A204.1 (cell line): ENCODE measurements at regions not wholly inside any gene's neighbourhood (a gene's known extent, or its start where the extent isn't known, plus 50 kb on each side); places are given as distances from the start of the nearest gene placed in this dataset.

ENCODE experiments used
- FAIRE-seq: peaks from 2 replicates; lab custom pipeline; 2012; peaks lifted over from hg19 to GRCh38; lab: Jason Lieb, UNC

DNA sequence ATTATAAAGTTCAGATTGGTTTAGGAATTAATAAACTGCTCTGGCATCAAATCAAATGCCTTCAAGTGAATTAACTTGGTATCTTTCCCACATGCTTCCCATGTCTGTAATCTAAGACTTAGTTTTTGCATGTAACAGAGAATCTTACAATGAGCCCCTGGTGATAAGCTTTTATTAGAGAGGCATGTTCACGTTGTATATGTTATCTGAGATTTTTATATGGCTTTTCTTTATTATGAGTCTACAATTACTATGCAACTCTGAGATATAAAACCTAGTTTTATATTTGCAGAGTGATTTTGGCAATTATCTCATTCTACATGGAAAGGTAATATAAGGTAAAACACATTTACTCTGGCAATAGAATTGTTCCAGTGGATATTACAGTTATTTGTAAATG, 1578.4 kb upstream of the IGFBP7 start:
- FAIRE-seq, result no peak

DNA sequence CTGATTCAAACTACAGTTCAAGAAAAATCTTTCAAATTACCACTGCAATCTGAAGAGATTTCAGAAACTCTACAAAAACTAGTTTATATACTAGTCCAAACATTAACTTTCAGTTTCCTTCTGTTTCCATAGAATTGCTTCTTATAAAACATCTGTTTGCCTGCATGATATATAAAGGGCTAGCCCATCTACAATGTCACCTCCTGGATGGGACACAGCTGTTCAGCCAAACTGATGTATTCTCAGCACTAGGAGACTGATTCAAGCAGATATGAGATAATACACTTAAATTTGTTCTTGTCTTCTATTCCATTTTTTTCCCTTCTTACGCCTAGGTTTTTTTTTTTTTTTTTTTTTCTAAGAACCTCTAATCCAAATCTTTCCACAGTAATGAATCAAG, 1569.7 kb upstream of the IGFBP7 start:
- no peak for FAIRE-seq

DNA sequence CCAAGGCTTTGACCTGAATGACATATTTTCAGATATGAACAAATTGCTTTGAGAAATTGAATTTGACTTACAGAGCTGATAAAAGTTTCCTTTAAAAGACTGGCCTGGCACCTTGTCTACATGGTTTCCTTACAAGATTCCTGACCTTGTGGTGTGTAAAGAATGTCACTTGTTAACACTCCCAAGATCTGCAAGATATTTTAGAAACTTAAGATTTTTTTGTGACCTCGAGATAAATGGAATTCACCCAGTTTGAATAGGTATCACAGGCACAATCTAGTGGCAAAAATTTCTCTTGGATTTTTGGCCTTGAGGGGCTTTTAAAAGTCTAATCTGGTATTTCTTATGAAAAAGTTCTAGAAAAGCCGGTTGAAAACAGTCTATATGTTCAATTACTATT, 1568.9 kb upstream of the IGFBP7 start:
- no peak for FAIRE-seq

DNA sequence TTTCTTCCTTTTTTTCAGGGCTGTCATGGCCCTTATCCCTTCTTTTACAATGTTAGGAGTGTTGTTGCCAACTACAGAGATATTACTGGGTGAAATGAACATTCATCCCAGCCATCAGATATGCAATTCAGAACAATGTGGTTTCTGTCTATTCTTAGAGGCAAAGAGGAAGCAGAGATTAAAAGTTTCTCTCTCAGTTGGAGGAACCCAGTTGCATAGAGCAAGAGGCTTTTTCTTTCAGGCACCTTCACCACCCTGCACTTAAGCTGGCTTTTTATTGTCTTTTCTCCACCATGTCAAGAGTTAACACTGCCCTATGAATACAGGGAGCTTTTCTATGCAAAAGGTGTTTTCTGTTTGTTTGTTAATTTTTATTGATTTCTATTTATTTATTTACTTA, 1559.6 kb upstream of the IGFBP7 start:
- FAIRE-seq, result no peak

DNA sequence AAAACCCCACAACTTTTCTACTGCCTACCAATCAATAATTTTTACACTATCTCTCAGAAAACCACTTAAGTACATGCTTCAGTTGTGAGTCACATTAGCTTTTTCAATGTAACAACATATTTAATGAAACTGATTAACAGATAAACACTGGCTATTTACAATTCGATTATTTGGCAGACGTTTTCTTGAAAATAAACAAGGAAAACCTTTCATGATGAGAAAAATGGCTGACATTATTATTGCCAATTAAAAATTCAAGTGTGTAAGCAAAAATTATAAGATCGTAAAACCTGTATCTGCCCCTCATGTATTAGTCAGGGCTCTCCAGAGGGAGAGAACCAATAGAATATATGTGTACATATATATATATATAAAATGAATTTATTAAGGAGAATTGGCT, 1555.5 kb upstream of the IGFBP7 start:
- FAIRE-seq, result no peak

DNA sequence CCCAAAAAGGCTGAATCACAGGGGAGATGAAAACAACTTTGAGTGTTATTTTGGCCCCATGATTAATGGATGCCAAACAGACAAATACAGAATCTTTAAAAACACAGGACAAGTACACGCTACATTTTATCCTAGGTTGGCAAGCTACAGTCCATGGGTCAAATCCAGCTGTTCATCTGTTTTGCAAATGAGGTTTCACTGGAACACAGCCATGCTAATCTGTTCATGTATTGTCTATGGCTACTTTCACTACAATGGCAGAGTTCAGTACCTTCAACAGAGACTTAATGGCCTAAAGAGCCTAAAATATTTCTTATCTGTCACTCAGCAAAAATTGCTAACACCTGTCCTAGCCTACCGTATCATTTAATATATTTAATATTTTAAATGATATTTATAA, 1548.5 kb upstream of the IGFBP7 start:
- no peak for FAIRE-seq

DNA sequence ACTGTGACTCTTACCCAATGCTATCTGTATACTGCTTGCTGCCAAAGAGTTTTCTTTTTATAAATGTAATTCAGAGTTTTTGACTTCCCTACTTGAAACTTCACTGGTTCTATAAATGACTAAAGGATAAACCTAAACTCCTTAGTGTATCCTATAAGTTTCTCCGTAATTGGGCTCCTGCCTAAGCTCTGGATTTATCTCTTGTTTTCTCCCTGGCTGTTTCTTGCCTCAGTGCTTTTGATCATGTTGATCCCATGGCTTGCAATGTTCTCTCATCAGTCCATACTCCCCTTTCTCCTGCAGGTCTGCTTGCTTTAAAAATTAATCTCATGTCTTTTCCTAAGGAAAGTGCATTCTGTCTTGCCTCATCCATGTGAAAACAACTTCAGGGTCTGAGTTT, 1543.1 kb upstream of the IGFBP7 start:
- FAIRE-seq, result no peak

DNA sequence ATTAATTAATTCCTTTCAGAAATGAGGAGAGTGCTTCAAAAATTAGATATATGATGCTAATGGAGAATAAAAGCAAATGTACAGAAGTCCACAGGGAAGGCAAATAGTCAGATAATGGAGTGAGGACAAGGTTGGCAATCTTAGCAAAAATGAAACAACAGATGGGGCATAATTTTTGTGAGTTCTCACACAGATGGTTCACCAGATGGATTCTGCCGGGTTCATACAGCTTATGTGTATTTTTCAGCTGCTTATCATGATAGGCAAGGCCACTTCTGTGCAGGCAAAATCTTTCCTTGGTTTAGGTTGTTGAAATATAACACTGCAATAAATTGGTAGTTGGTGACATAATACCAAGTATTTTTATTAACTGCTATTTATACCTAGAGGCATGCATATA, 1539.0 kb upstream of the IGFBP7 start:
- FAIRE-seq, result no peak

DNA sequence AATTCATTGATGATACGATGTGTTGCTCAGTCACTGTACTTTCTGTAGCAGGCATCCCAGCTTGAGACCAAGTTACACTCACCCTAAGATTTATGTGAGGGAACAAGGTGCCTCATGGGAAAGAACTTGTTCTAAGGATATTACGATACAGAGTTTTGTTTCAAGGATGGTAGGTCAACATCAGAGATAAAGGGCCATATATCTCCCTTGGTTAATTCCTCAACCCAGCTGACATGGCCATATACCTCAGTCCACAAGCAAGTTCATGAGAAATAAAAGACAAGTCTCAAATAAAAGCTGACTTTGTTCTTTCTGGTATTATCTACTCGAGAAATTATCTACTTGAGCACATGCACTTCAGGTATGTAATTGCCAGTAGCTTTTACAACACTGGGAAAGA, 1535.9 kb upstream of the IGFBP7 start:
- no peak for FAIRE-seq

DNA sequence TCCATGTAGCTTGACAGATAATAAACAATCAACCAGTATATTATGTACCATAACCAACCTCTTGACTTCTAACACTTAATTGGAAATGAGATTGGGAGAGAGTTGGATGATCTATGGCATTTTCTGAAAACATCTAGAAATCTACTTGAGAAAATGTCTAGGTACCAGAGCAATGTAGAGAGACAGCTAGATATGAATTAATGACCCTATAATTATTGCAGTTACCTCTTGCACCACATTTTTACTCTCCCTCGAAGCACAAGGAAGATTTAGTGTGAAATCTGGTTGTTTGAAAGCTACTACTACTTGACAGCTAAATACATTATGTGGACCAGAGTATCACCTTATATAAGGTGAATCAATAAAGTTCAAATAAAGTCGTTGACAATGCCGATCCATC, 1534.4 kb upstream of the IGFBP7 start:
- FAIRE-seq, result no peak

DNA sequence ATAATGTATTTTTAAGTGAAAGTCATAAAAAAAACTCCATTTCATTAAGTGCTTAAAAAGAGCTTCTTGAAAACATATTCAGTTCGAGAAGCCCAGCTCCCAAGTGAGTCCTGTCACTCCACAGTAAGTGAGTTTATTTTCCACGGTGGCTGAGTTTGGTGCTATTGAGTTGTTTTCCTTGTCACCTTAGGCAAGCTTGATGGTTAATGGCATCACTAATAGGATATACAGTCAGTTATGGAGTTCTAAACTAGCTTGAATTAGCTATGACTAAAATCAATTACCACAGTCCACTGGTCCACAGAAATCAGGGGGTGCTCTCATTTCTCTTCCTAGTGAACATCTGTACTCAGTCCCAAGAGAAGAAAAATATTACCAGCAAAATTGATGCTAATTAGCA, 1526.2 kb upstream of the IGFBP7 start:
- FAIRE-seq, result no peak

DNA sequence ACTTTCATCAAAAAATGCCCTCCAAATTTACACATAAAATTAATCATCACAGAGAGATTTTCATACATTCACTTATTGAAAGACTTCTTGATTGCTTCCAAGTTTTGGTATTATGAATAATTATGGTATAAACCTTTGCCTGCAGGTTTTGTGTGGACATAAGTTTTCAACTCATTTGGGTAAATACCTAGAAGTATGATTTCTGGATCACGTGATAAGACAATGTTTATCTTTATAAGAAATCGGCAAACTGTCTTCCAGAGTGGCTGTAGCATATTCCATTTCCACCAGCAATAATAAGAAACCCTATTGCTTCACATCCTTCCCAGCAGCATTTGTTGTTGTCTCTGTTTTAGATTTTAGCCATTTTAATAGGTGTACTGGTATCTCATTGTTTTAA, 1507.0 kb upstream of the IGFBP7 start:
- no peak for FAIRE-seq

DNA sequence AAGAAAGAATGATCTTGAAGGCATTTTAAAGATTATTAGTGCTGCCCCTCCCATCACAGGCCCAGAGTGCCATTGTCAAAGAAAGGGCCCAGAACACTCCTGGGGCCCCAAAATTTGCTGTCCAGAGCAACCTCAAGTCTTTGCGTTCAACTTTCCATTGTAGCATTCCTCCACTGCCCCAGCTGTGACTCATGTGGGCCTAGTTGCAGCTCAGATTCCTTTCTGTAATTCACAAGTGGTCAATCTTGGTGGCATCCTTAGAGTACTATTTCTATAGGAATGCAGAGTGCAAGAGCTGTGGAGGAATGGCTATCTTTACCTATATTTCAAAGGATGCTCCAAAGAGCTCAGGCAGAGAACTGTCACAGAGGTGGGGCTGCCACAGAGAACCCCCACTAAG, 1500.8 kb upstream of the IGFBP7 start:
- no peak for FAIRE-seq

DNA sequence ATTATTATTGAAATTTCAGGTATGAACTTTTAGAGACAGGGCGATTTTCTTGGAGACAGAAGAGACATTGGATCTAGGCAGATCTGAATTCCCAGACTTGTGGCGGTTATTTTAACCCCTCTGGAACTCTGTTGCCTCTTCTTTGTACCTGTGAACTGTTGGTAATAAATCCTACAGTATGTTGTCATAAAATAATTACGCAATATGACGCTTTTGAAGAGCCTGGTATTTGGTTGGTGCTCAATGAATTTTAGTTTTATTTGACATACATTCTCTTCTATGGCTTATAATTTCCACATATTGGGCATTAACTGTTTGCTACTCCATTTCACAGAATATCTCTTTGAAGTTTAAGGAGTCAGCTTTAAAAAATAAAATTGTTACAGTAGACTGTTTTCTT, 1496.1 kb upstream of the IGFBP7 start:
- FAIRE-seq, result no peak

DNA sequence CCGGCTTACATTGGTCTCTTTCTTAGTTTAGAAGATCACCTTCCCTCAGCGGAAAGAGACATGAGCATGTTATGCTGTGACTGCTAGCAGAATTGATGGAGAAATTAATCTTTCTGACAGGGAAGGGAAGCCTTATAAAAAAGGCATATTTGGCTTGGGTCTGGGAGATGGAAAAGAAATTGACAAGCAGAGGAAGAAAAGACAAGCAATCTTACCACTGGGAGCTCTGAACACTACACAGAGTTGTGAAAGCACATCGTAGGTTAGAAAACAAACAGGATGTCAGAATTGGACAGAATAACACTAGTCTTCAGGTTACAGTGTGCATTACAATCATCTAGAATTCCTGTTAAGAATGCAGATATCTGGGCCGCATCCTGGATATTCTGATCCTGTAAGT, 1493.8 kb upstream of the IGFBP7 start:
- no peak for FAIRE-seq

DNA sequence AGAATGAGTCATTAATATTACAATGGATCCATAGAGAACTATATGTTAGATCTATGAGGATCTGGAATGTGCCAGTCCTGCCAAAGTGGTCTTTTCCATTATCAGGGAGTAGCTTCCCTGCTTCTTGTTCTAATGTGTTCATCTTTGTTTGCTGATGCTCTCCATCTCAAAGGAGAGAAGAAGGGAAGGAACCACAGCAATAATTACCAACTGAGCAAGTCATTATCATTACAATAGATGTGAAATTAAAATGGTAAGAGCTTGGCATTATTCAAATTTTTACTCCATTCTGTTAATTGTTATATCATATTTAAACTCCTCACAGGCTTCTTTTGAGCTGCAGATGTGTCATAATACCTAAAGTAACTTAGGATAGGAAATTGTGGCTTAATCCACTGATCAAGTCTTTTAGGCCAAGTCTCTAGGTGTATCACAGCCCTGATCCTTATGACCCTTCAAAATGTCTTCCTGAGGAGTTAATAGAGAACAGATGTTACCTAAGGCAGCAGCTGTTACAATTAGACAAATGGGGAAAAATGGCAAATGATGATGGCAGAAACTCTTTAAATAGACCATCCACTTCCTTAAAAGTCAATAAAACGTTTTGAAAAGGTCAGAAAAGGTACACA, 1492.7 kb upstream of the IGFBP7 start:
- FAIRE-seq, result no peak

DNA sequence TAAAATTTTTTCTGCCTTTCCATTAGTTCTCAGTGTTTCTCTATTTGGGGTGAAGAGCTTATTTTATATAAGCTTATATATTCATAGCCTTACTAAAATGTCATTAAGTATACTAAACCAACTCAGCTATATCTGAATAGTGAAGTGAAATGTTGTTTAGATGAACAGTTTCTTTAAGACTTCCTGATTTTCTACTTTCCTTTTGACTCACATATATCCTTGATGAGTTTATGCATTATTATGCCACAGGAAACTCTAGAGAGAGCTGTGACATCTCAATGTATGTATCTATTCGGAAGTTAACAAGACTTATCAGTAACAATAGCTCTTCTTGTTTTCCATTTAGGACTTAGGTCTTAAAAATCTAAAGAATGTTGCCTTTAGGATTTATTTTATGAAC, 1491.8 kb upstream of the IGFBP7 start:
- no peak for FAIRE-seq

DNA sequence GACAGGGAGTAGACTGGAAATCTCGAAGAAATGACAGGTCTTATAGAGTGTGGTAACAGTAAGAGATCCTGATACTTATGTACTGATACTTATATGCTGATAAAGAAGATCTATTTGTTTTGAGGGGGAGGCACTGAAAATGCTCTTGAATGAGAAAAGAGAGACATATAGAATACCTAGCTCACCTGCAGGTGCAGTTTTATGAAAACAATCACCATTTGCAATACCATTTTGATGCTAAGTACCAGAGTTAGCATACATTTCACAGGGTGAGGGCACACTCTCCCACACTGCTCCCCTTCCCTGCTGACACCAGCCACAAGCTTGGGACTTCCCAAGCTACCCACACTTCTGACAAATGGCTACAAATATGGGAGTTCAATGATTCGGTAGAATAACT, 1490.1 kb upstream of the IGFBP7 start:
- FAIRE-seq, result no peak

DNA sequence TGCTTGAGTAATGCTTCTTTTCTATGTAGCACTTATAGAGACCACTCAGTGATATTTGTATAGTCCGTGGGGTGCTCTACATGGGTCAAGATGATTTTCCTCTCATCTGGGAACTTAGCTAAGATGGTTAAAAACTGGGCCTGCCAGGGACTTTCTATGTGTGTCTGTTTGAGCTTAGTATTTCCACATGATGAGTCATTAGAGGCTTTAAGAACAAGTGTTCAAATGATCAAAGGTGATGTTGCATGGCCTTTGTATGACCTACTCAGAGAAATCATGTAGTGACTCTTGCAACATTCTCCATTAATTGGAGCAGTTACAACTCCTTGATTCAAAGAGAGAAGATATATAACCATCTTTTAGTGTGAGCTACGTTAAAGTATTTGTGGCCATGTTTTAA, 1480.5 kb upstream of the IGFBP7 start:
- no peak for FAIRE-seq

DNA sequence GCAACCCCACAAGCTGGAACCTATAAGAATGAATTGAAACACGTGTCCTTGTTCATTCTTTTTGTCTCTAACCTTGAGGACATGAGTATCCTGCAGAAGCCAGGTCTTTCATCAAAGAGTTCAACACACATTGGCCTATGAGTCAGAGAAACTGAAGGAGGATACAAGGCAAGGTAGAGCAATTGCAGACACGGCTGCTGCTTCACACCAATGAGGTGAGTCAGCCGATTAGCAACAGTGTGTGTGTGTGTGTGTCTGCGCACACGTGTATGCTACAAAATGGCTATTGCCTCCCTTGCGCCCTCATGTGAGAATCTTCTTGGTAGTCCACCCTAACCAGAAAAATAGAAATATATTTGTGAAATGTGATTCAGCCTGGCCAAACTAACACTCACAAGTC, 1477.7 kb upstream of the IGFBP7 start:
- no peak for FAIRE-seq

DNA sequence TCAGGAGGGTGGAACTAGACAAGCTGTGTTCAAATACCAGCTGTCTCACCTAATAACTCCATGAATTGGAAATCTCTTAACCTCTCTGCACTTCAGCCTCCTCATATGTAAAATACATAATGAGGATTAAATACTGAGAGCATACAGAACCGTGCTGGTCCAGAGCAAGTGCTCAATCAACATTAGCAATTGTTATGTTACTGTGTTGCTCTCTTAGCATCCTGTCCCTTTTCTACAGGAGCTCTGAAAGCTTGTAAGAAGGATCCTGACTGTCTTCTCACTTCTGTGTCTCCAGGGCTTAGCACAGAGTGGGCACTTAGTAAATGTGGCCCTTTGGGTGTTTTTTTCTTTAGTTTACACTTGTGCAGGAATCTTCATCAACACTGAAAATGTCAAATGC, 1456.1 kb upstream of the IGFBP7 start:
- FAIRE-seq, result no peak

DNA sequence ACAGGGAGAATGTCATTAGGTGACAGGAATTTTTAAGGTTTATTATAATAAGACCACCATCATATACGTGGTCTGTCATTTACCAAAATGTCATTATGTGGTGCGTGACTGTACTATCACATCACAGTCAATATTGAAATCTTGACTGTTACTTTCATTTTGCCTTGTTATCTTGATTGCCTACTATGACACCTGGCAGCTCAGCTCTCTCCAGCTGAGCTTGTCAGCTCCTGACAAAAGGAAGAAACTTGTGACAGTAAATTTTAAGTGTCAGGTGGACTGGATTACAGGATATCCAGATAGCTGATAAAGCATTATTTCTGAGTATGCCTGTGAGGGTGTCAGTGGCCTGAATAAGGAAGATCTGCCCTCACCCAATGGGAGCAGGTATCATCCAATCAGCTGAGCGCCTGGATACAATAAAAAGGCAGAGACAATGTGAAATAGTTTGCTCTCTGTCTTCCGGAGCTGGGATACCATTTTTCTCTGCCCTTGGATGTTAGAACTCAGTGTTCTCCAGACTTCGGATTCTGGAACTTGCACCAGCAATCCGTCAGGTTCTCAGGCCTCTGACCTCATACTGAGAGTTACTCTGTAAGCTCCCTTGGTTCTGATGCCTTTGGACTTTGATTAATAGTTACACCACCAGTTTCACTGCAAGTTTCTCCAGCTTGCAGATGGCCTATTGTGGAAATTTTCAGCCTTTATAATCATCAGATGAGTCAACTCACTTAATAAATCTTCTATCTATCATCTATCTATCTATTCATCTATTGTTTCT, 1454.7 kb upstream of the IGFBP7 start:
- FAIRE-seq, result no peak

DNA sequence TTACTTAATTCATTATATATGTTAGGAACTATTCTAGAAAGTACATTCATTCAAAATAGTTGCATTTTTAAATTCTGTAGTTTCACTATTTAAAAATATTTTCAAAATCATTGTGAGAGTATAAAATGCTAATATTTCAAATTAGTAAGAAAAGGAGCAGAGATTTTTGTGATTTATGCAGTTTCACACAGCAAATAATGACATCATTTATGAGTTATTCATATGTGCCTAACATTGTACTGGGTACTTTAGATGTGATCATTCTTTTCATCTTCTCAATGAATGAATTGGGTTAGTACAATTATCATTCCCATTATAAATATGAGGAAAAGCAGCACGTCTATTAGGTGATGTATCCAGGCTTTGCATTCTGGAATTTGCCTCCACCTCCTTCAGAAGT, 1451.0 kb upstream of the IGFBP7 start:
- FAIRE-seq, result no peak

DNA sequence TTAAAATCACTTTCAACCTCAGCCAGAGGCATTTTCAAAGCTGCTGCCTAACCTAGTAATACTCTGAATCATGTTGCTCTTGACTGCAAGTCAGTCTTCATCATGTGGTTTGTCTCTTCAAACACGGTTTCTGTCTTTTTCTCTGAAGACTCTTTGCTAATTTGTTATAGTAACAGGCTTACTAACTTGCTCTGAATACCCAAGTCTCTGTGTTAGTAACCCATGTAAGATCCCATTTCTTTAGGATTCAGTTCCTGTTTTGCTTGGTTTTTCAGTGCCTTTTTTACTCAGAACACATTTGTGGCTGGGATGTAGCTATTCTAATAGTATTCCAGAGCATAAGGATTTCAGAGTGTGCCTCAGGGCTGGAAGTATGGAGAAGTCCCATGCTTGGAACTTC, 1450.6 kb upstream of the IGFBP7 start:
- no peak for FAIRE-seq
